ENCODE measurements at regions not wholly inside any gene's neighbourhood (a gene's known extent, or its start where the extent isn't known, plus 50 kb on each side); places are given as distances from the start of the nearest gene placed in this dataset.

DNA sequence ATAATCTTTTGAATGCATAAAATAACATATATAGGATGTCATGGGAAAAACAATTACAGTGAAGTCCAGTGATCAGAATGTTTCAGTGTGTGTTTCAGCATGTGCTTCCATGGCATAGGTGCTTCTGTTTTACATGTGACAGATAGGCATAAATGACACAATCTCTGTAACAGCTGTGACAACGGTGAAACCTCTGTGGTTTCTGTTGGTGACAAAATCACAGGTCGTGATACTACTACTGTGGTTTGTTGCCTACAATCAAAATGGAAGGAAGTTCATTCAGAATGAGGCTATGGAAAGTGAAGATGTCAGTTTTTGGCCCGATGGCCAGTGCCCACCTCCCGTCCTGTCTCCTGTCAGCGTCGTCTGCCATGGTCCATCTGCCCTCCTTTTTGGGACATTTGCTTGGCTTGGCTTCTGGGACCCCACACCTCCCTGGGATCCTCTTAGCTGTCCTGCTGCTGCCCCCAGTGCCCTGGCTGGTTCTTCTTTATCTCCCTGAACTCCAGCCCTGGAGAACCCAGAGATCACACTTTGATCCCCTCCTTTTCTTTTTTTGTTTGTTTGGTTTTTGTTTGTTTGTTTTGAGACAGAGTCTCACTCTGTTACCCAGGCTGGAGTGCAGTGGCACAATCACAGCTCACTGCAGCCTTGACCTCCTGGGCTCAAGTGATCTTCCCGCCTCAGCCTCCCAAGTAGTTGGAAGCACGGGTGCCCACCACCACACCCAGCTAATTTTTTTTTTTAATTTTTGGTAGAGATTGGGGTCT, 79.3 kb upstream of the NAA20 start (continued):
- TF ChIP-seq, protein P1, sequence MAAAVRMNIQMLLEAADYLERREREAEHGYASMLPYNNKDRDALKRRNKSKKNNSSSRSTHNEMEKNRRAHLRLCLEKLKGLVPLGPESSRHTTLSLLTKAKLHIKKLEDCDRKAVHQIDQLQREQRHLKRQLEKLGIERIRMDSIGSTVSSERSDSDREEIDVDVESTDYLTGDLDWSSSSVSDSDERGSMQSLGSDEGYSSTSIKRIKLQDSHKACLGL (CRISPR knock-in tag; IDR thresholded peaks at IDR 0.05) = no peak
- TF ChIP-seq ZNF75D (CRISPR knock-in tag; IDR thresholded peaks at IDR 0.05; ENCODE audit: borderline replicate concordance) (no peak), ZNF510 (CRISPR knock-in tag; IDR thresholded peaks at IDR 0.05; ENCODE audit: low read depth) (no peak), ZNF552 (CRISPR knock-in tag; IDR thresholded peaks at IDR 0.05; ENCODE audit: borderline replicate concordance) (no peak), PITX1 (CRISPR knock-in tag; IDR thresholded peaks at IDR 0.05) (no peak), ARNT2 (CRISPR knock-in tag; IDR thresholded peaks at IDR 0.05; ENCODE audit: low read depth) (no peak), BHLHE40 (IDR thresholded peaks at IDR 0.05; ENCODE audit: low read length) (no peak), RARA (CRISPR knock-in tag; IDR thresholded peaks at IDR 0.05) (peak; percentile 65; the same call in 1 of the 2 replicates), ZFP1 (CRISPR knock-in tag; IDR thresholded peaks at IDR 0.05) (no peak), ZSCAN25 (CRISPR knock-in tag; IDR thresholded peaks at IDR 0.05) (no peak), ZNF136 (CRISPR knock-in tag; IDR thresholded peaks at IDR 0.05; ENCODE audit: low read depth) (no peak), MBD4 (IDR thresholded peaks at IDR 0.05; ENCODE audit: borderline replicate concordance, low read length) (no peak), TCF7 (IDR thresholded peaks at IDR 0.05; ENCODE audit: low read depth) (no peak), ZNF547 (CRISPR knock-in tag; IDR thresholded peaks at IDR 0.05) (no peak)
- TF ChIP-seq, protein P2, sequence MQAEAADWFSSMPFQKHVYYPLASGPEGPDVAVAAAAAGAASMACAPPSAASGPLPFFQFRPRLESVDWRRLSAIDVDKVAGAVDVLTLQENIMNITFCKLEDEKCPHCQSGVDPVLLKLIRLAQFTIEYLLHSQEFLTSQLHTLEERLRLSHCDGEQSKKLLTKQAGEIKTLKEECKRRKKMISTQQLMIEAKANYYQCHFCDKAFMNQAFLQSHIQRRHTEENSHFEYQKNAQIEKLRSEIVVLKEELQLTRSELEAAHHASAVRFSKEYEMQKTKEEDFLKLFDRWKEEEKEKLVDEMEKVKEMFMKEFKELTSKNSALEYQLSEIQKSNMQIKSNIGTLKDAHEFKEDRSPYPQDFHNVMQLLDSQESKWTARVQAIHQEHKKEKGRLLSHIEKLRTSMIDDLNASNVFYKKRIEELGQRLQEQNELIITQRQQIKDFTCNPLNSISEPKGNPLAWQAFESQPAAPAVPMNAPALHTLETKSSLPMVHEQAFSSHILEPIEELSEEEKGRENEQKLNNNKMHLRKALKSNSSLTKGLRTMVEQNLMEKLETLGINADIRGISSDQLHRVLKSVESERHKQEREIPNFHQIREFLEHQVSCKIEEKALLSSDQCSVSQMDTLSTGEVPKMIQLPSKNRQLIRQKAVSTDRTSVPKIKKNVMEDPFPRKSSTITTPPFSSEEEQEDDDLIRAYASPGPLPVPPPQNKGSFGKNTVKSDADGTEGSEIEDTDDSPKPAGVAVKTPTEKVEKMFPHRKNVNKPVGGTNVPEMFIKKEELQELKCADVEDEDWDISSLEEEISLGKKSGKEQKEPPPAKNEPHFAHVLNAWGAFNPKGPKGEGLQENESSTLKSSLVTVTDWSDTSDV (CRISPR knock-in tag; IDR thresholded peaks at IDR 0.05) = no peak
- TF ChIP-seq, protein P3, sequence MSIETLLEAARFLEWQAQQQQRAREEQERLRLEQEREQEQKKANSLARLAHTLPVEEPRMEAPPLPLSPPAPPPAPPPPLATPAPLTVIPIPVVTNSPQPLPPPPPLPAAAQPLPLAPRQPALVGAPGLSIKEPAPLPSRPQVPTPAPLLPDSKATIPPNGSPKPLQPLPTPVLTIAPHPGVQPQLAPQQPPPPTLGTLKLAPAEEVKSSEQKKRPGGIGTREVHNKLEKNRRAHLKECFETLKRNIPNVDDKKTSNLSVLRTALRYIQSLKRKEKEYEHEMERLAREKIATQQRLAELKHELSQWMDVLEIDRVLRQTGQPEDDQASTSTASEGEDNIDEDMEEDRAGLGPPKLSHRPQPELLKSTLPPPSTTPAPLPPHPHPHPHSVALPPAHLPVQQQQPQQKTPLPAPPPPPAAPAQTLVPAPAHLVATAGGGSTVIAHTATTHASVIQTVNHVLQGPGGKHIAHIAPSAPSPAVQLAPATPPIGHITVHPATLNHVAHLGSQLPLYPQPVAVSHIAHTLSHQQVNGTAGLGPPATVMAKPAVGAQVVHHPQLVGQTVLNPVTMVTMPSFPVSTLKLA (IDR thresholded peaks at IDR 0.05) = no peak
- TF ChIP-seq, protein P4, sequence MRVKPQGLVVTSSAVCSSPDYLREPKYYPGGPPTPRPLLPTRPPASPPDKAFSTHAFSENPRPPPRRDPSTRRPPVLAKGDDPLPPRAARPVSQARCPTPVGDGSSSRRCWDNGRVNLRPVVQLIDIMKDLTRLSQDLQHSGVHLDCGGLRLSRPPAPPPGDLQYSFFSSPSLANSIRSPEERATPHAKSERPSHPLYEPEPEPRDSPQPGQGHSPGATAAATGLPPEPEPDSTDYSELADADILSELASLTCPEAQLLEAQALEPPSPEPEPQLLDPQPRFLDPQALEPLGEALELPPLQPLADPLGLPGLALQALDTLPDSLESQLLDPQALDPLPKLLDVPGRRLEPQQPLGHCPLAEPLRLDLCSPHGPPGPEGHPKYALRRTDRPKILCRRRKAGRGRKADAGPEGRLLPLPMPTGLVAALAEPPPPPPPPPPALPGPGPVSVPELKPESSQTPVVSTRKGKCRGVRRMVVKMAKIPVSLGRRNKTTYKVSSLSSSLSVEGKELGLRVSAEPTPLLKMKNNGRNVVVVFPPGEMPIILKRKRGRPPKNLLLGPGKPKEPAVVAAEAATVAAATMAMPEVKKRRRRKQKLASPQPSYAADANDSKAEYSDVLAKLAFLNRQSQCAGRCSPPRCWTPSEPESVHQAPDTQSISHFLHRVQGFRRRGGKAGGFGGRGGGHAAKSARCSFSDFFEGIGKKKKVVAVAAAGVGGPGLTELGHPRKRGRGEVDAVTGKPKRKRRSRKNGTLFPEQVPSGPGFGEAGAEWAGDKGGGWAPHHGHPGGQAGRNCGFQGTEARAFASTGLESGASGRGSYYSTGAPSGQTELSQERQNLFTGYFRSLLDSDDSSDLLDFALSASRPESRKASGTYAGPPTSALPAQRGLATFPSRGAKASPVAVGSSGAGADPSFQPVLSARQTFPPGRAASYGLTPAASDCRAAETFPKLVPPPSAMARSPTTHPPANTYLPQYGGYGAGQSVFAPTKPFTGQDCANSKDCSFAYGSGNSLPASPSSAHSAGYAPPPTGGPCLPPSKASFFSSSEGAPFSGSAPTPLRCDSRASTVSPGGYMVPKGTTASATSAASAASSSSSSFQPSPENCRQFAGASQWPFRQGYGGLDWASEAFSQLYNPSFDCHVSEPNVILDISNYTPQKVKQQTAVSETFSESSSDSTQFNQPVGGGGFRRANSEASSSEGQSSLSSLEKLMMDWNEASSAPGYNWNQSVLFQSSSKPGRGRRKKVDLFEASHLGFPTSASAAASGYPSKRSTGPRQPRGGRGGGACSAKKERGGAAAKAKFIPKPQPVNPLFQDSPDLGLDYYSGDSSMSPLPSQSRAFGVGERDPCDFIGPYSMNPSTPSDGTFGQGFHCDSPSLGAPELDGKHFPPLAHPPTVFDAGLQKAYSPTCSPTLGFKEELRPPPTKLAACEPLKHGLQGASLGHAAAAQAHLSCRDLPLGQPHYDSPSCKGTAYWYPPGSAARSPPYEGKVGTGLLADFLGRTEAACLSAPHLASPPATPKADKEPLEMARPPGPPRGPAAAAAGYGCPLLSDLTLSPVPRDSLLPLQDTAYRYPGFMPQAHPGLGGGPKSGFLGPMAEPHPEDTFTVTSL (CRISPR knock-in tag; IDR thresholded peaks at IDR 0.05; ENCODE audit: borderline replicate concordance) = no peak
- TF ChIP-seq, protein P5, sequence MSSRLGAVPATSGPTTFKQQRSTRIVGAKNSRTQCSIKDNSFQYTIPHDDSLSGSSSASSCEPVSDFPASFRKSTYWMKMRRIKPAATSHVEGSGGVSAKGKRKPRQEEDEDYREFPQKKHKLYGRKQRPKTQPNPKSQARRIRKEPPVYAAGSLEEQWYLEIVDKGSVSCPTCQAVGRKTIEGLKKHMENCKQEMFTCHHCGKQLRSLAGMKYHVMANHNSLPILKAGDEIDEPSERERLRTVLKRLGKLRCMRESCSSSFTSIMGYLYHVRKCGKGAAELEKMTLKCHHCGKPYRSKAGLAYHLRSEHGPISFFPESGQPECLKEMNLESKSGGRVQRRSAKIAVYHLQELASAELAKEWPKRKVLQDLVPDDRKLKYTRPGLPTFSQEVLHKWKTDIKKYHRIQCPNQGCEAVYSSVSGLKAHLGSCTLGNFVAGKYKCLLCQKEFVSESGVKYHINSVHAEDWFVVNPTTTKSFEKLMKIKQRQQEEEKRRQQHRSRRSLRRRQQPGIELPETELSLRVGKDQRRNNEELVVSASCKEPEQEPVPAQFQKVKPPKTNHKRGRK (CRISPR knock-in tag; IDR thresholded peaks at IDR 0.05) = no peak

Measured in HepG2 (cell line).